ENCODE measurements at regions not wholly inside any gene's neighbourhood (a gene's known extent, or its start where the extent isn't known, plus 50 kb on each side); places are given as distances from the start of the nearest gene placed in this dataset.

GRCh38 chr15:72967397-72967796 lies 84.9 kb upstream of the NEO1 start:
- Histone ChIP-seq H3K9me3 (ENCODE audit: control insufficient read depth, insufficient read depth, low read length) (peaks cover 6% of the 10 kb centered on the region), H3K27me3 (ENCODE audit: control insufficient read depth, insufficient read depth, low read length) (no peaks in the 10 kb centered on the region), H3K4me1 (ENCODE audit: control insufficient read depth, insufficient read depth, low read length) (peaks cover 56% of the 10 kb centered on the region), H3K4me3 (ENCODE audit: low read length) (no peak overlapping the region), H3K27ac (ENCODE audit: low read length) (peak overlapping the region; percentile 59), H3K36me3 (ENCODE audit: control insufficient read depth, insufficient read depth, low read length) (no peaks in the 10 kb centered on the region)
- H3K4me1 Mint-ChIP-seq = peaks cover 82 to 86% of the 10 kb centered on the region in 2 donors
- intact Hi-C loops (cut with micrococcal nuclease) = loop anchor here (10.0 kb wide), 1 partner anchor 163 kb away; no protein-coding TSS in a partner anchor
- H3K36me3 Mint-ChIP-seq = no peaks in the 10 kb centered on the region
- ATAC-seq (peak; percentile 91 to 95 (median 93)), DNase-seq (peak; percentile 33 to 53)
- H3K27me3 Mint-ChIP-seq (ENCODE audit: low read depth in 2 of 2) = no peaks in the 10 kb centered on the region
- peak overlapping the region; percentile 69 for H3K4me3 Mint-ChIP-seq
- H3K9me3 Mint-ChIP-seq = peaks cover 0 to 2% of the 10 kb centered on the region in 2 donors
- peak overlapping the region; percentile 65 to 84 for H3K27ac Mint-ChIP-seq
- WGBS (ENCODE audit: insufficient coverage) = 38% methylated on average over 3 of the region's 3 CpGs
- TF ChIP-seq CTCF (IDR thresholded peaks at IDR 0.05) = no peak

GRCh38 chr15:72966641-72967040 lies 85.6 kb upstream of the NEO1 start:
- Mint-ChIP-seq H3K4me1 (peaks cover 87 to 88% of the 10 kb centered on the region in 2 donors), H3K9me3 (peaks cover 0 to 2% of the 10 kb centered on the region in 2 donors), H3K27me3 (ENCODE audit: low read depth in 2 of 2) (no peaks in the 10 kb centered on the region), H3K27ac (peak overlapping the region in 1 of 2 donors; percentile 65), H3K4me3 (no peak overlapping the region), H3K36me3 (no peaks in the 10 kb centered on the region)
- H3K4me3 ChIP-seq (ENCODE audit: low read length) = no peak overlapping the region
- 82% methylated on average over 3 of the region's 5 CpGs for WGBS (ENCODE audit: insufficient coverage)
- no peaks in the 10 kb centered on the region for H3K36me3 ChIP-seq (ENCODE audit: control insufficient read depth, insufficient read depth, low read length)
- intact Hi-C loops (cut with micrococcal nuclease) = loop anchor here (10.0 kb wide), 1 partner anchor 162 kb away; no protein-coding TSS in a partner anchor
- no peak for TF ChIP-seq CTCF (IDR thresholded peaks at IDR 0.05)
- no peak for DNase-seq
- ATAC-seq = no peak
- peaks cover 63% of the 10 kb centered on the region for H3K4me1 ChIP-seq (ENCODE audit: control insufficient read depth, insufficient read depth, low read length)
- peaks cover 6% of the 10 kb centered on the region for H3K9me3 ChIP-seq (ENCODE audit: control insufficient read depth, insufficient read depth, low read length)
- H3K27me3 ChIP-seq (ENCODE audit: control insufficient read depth, insufficient read depth, low read length) = no peaks in the 10 kb centered on the region
- H3K27ac ChIP-seq (ENCODE audit: low read length) = no peak overlapping the region

GRCh38 chr15:72965671-72966070 lies 86.6 kb upstream of the NEO1 start:
- 37% methylated on average over 3 of the region's 3 CpGs for WGBS (ENCODE audit: insufficient coverage)
- H3K27ac Mint-ChIP-seq = peak overlapping the region; percentile 65 to 66
- DNase-seq (peak in 1 of 2 donors; percentile 7), ATAC-seq (no peak)
- Histone ChIP-seq H3K9me3 (ENCODE audit: control insufficient read depth, insufficient read depth, low read length) (peaks cover 6% of the 10 kb centered on the region), H3K4me1 (ENCODE audit: control insufficient read depth, insufficient read depth, low read length) (peaks cover 63% of the 10 kb centered on the region), H3K27me3 (ENCODE audit: control insufficient read depth, insufficient read depth, low read length) (no peaks in the 10 kb centered on the region), H3K4me3 (ENCODE audit: low read length) (no peak overlapping the region), H3K36me3 (ENCODE audit: control insufficient read depth, insufficient read depth, low read length) (no peaks in the 10 kb centered on the region), H3K27ac (ENCODE audit: low read length) (peak overlapping the region; percentile 56)
- no peaks in the 10 kb centered on the region for H3K27me3 Mint-ChIP-seq (ENCODE audit: low read depth in 2 of 2)
- no peaks in the 10 kb centered on the region for H3K36me3 Mint-ChIP-seq
- peaks cover 0 to 2% of the 10 kb centered on the region in 2 donors for H3K9me3 Mint-ChIP-seq
- peaks cover 85% of the 10 kb centered on the region in 2 donors for H3K4me1 Mint-ChIP-seq
- no peak for TF ChIP-seq CTCF (IDR thresholded peaks at IDR 0.05)
- intact Hi-C loops (cut with micrococcal nuclease) = loop anchor here (10.0 kb wide), 1 partner anchor 161 kb away; no protein-coding TSS in a partner anchor
- peak overlapping the region; percentile 72 for H3K4me3 Mint-ChIP-seq

- intact Hi-C loops (cut with micrococcal nuclease) = loop anchor here (10.0 kb wide), 1 partner anchor 160 kb away; no protein-coding TSS in a partner anchor
- peak in 1 of 2 donors; percentile 11 for DNase-seq
- peak overlapping the region; percentile 72 for H3K4me3 Mint-ChIP-seq
- H3K9me3 ChIP-seq (ENCODE audit: control insufficient read depth, insufficient read depth, low read length) = peaks cover 6% of the 10 kb centered on the region
- 35% methylated on average over 1 of the region's 1 CpG for whole genome bisulfite sequencing (ENCODE audit: insufficient coverage)
- H3K27ac Mint-ChIP-seq = peak overlapping the region; percentile 65 to 66
- H3K27ac ChIP-seq (ENCODE audit: low read length) = peak overlapping the region; percentile 56
- no peak overlapping the region for H3K4me3 ChIP-seq (ENCODE audit: low read length)
- TF ChIP-seq CTCF (IDR thresholded peaks at IDR 0.05) = no peak
- H3K36me3 ChIP-seq (ENCODE audit: control insufficient read depth, insufficient read depth, low read length) = no peaks in the 10 kb centered on the region
- H3K4me1 ChIP-seq (ENCODE audit: control insufficient read depth, insufficient read depth, low read length) = peaks cover 62% of the 10 kb centered on the region
- peaks cover 75 to 76% of the 10 kb centered on the region in 2 donors for H3K4me1 Mint-ChIP-seq
- no peaks in the 10 kb centered on the region for H3K27me3 Mint-ChIP-seq (ENCODE audit: low read depth in 2 of 2)
- H3K36me3 Mint-ChIP-seq = no peaks in the 10 kb centered on the region
- no peaks in the 10 kb centered on the region for H3K27me3 ChIP-seq (ENCODE audit: control insufficient read depth, insufficient read depth, low read length)
- peak in 1 of 3 donors; percentile 22 for ATAC-seq
- peaks cover 0 to 2% of the 10 kb centered on the region in 2 donors for H3K9me3 Mint-ChIP-seq
Measured at GRCh38 chr15:72964542-72964941, 87.7 kb upstream of the NEO1 start.

Data from natural killer cell (primary cell).